Astrocyte (in vitro differentiated cells and primary cell): ENCODE measurements at regions not wholly inside any gene's neighbourhood (a gene's known extent, or its start where the extent isn't known, plus 50 kb on each side); places are given as distances from the start of the nearest gene placed in this dataset.

Source experiments
- CTCF ChIP-seq: IDR thresholded peaks from 2 replicates; pipeline ENCODE4 v1.5.1; 2011; ENCODE audit warnings: low read depth, mild to moderate bottlenecking, inconsistent platforms, low read length, moderate library complexity; ENCODE audit not compliant: insufficient read depth
- EZH2 ChIP-seq: IDR thresholded peaks from 2 replicates; pipeline ENCODE4 v1.6.1; 2012; ENCODE audit warnings: mild to moderate bottlenecking, low read length, inconsistent platforms; ENCODE audit not compliant: insufficient read depth

GRCh38 chr18:51824746-51825145 lies 515.3 kb upstream of the DCC start:
- no peak for TF ChIP-seq CTCF
- TF ChIP-seq EZH2 = no peak
